GM23338 (cell line): ENCODE measurements at regions not wholly inside any gene's neighbourhood (a gene's known extent, or its start where the extent isn't known, plus 50 kb on each side); places are given as distances from the start of the nearest gene placed in this dataset.

Experiments used
- ATAC-seq: fragments of 200-7000 bp; cut with Tn5 transposase; 3 replicates; pipeline ENCODE4 v1.9.1; 2020
- DNase-seq: peaks from one replicate; pipeline ENCODE4 v3.0.0-alpha.2; 2015; ENCODE audit warnings: low spot score
- H2AFZ ChIP-seq: fragments of 200-600 bp; sonication (generic); 2 replicates; pipeline ENCODE4 v1.8.0; 2016; ENCODE audit warnings: antibody characterized with exemption, mild to moderate bottlenecking, moderate library complexity
- H3F3A ChIP-seq: fragments of 200-600 bp; sonication (generic); replicated peaks from 2 replicates; pipeline ENCODE4 v1.8.0; 2017; ENCODE audit warnings: antibody characterized with exemption, mixed run types, low read depth
- H3K27ac ChIP-seq: fragments of 200-600 bp; sonication (generic); 2 replicates; pipeline ENCODE4 v1.6.1; 2016; ENCODE audit warnings: low read depth
- H3K27me3 ChIP-seq: fragments of 200-600 bp; sonication (generic); 2 replicates; pipeline ENCODE4 v1.8.0; 2016; ENCODE audit warnings: mild to moderate bottlenecking, mixed run types, moderate library complexity; ENCODE audit not compliant: insufficient read depth
- H3K36me3 ChIP-seq: fragments of 200-600 bp; sonication (generic); 2 replicates; pipeline ENCODE4 v1.8.0; 2016; ENCODE audit warnings: mild to moderate bottlenecking; ENCODE audit not compliant: insufficient read depth
- H3K4me1 ChIP-seq: fragments of 200-600 bp; sonication (generic); 2 replicates; pipeline ENCODE4 v1.8.0; 2016; ENCODE audit warnings: mild to moderate bottlenecking, moderate library complexity; ENCODE audit not compliant: insufficient read depth
- H3K4me2 ChIP-seq: fragments of 200-600 bp; sonication (generic); 2 replicates; pipeline ENCODE4 v1.7.1; 2017; ENCODE audit warnings: mixed run types
- H3K4me3 ChIP-seq: fragments of 200-600 bp; sonication (generic); 2 replicates; pipeline ENCODE4 v1.6.1; 2016; ENCODE audit warnings: mixed run types
- H3K79me2 ChIP-seq: fragments of 200-600 bp; sonication (generic); replicated peaks from 2 replicates; pipeline ENCODE4 v1.8.0; 2017; ENCODE audit warnings: mild to moderate bottlenecking; ENCODE audit not compliant: insufficient read depth
- H3K9me2 ChIP-seq: fragments of 200-600 bp; sonication (generic); 2 replicates; pipeline ENCODE4 v1.8.0; 2017; ENCODE audit not compliant: insufficient read depth
- H4K20me1 ChIP-seq: fragments of 200-600 bp; sonication (generic); replicated peaks from 2 replicates; pipeline ENCODE4 v1.8.0; 2017; ENCODE audit warnings: mild to moderate bottlenecking; ENCODE audit not compliant: insufficient read depth
- H3K27ac Mint-ChIP-seq: 2 replicates; pipeline ENCODE4 v1.8.0; 2020; ENCODE audit warnings: inconsistent platforms, mild to moderate bottlenecking, moderate library complexity, mixed read lengths
- H3K27me3 Mint-ChIP-seq: 3 replicates; pipeline ENCODE4 v1.8.0; 2022; ENCODE audit warnings: low read depth, mild to moderate bottlenecking, moderate library complexity, mixed read lengths, inconsistent platforms; ENCODE audit not compliant: insufficient read depth, poor library complexity
- H3K36me3 Mint-ChIP-seq: 3 replicates; pipeline ENCODE4 v1.8.0; 2021; ENCODE audit warnings: low read depth, mild to moderate bottlenecking, inconsistent platforms, moderate library complexity, mixed read lengths
- H3K4me1 Mint-ChIP-seq: 3 replicates; pipeline ENCODE4 v1.8.0; 2020; ENCODE audit warnings: mild to moderate bottlenecking, inconsistent platforms, mixed read lengths
- H3K4me3 Mint-ChIP-seq: 3 replicates; pipeline ENCODE4 v1.8.0; 2021; ENCODE audit warnings: moderate library complexity, mild to moderate bottlenecking, inconsistent platforms, mixed read lengths
- H3K9me3 Mint-ChIP-seq: 3 replicates; pipeline ENCODE4 v1.8.0; 2020; ENCODE audit warnings: moderate library complexity, mild to moderate bottlenecking, inconsistent platforms, mixed read lengths
- CREB1 ChIP-seq: fragments of 250-450 bp; sonication (Bioruptor Pico); IDR thresholded peaks from 2 replicates; pipeline ENCODE4 v1.5.0; 2020; ENCODE audit warnings: low read depth, mild to moderate bottlenecking, moderate library complexity
- CTCF ChIP-seq, 2 experiments: fragments of 200-600 bp in 1 of 2; sonication (generic) in 1 of 2; conservative IDR thresholded peaks; 2 replicates each; pipeline versions ENCODE4 v1.5.1 to v1.6.1; 2016 to 2017; ENCODE audit warnings: antibody characterized with exemption in 2 of 2, low read depth in 2 of 2, mild to moderate bottlenecking in 2 of 2, moderate library complexity in 1 of 2
- ETS1 ChIP-seq: IDR thresholded peaks from 2 replicates; pipeline ENCODE4 v1.6.1; 2016; ENCODE audit warnings: antibody characterized with exemption
- EZH2 ChIP-seq: fragments of 200-600 bp; sonication (generic); IDR thresholded peaks from one replicate; pipeline ENCODE4 v1.8.0; 2017; ENCODE audit warnings: antibody characterized with exemption, mild to moderate bottlenecking, low read depth; ENCODE audit not compliant: unreplicated experiment
- EZH2phosphoT487 ChIP-seq: fragments of 200-600 bp; sonication (generic); IDR thresholded peaks from one replicate; pipeline ENCODE4 v1.8.1; 2018; ENCODE audit warnings: antibody characterized with exemption; ENCODE audit not compliant: unreplicated experiment
- JUNB ChIP-seq: IDR thresholded peaks from one replicate; pipeline ENCODE4 v1.6.1; 2016; ENCODE audit warnings: antibody characterized with exemption; ENCODE audit not compliant: unreplicated experiment
- NANOG ChIP-seq: IDR thresholded peaks from 2 replicates; pipeline ENCODE4 v1.6.1; 2016; ENCODE audit warnings: antibody characterized with exemption, borderline replicate concordance
- POLR2AphosphoS5 ChIP-seq: IDR thresholded peaks from 2 replicates; pipeline ENCODE4 v1.6.1; 2016; ENCODE audit warnings: antibody characterized with exemption, low read depth
- REST ChIP-seq: IDR thresholded peaks from one replicate; pipeline ENCODE4 v1.6.1; 2018; ENCODE audit warnings: antibody characterized with exemption; ENCODE audit not compliant: unreplicated experiment
- STAT1 ChIP-seq: IDR thresholded peaks from one replicate; pipeline ENCODE4 v1.6.1; 2016; ENCODE audit warnings: antibody characterized with exemption; ENCODE audit not compliant: unreplicated experiment
- ZNF114 ChIP-seq: fragments of 250-450 bp; sonication (Bioruptor Pico); IDR thresholded peaks from 2 replicates; pipeline ENCODE4 v1.5.0; 2020; ENCODE audit warnings: mild to moderate bottlenecking, moderate library complexity
- ZNF331 ChIP-seq: fragments of 250-450 bp; sonication (Bioruptor Pico); IDR thresholded peaks from 2 replicates; pipeline ENCODE4 v1.5.0; 2020; ENCODE audit warnings: low read depth, mild to moderate bottlenecking, moderate library complexity
- ZNF462 ChIP-seq: fragments of 250-450 bp; sonication (Bioruptor Pico); IDR thresholded peaks from 2 replicates; pipeline ENCODE4 v1.5.0; 2020; ENCODE audit warnings: mild to moderate bottlenecking, moderate library complexity

GRCh38 chr11:8808226-8808585 lies 102.8 kb upstream of the AKIP1 start:
- Histone ChIP-seq H3K36me3 (no peaks in the 10 kb centered on the region), H3K9me2 (no peaks in the 10 kb centered on the region), H3K27ac (no peak overlapping the region), H3K27me3 (no peaks in the 10 kb centered on the region), H3K4me3 (no peak overlapping the region), H2AFZ (no peak overlapping the region), H3K4me1 (peaks cover 28% of the 10 kb centered on the region), H4K20me1 (no peaks in the 10 kb centered on the region), H3F3A (no peaks in the 10 kb centered on the region), H3K79me2 (no peaks in the 10 kb centered on the region), H3K4me2 (no peak overlapping the region)
- ATAC-seq = no peak
- no peak for DNase-seq
- H3K4me3 Mint-ChIP-seq = no peak overlapping the region
- H3K36me3 Mint-ChIP-seq = no peaks in the 10 kb centered on the region
- peaks cover 2% of the 10 kb centered on the region; the same call in 1 of the 3 replicates for H3K9me3 Mint-ChIP-seq
- peaks cover 38% of the 10 kb centered on the region for H3K4me1 Mint-ChIP-seq
- TF ChIP-seq CREB1 = no peak
- no peak for TF ChIP-seq ZNF114
- no peak for TF ChIP-seq EZH2phosphoT487
- TF ChIP-seq CTCF (conservative IDR thresholded peaks at IDR 0.05; ENCODE audit: low read depth in 2 of 2) = no peak
- no peak for TF ChIP-seq ZNF331
- TF ChIP-seq JUNB = no peak
- no peak for TF ChIP-seq EZH2
- no peak for TF ChIP-seq STAT1
- TF ChIP-seq REST = no peak
- TF ChIP-seq NANOG = no peak
- no peak for TF ChIP-seq ZNF462 (CRISPR knock-in tag)
- TF ChIP-seq POLR2AphosphoS5 = no peak
- no peak for TF ChIP-seq ETS1
- peaks cover 6% of the 10 kb centered on the region for H3K27me3 Mint-ChIP-seq
- no peak overlapping the region for H3K27ac Mint-ChIP-seq
